ENCODE measurements at regions not wholly inside any gene's neighbourhood (a gene's known extent, or its start where the extent isn't known, plus 50 kb on each side); places are given as distances from the start of the nearest gene placed in this dataset.

DNA sequence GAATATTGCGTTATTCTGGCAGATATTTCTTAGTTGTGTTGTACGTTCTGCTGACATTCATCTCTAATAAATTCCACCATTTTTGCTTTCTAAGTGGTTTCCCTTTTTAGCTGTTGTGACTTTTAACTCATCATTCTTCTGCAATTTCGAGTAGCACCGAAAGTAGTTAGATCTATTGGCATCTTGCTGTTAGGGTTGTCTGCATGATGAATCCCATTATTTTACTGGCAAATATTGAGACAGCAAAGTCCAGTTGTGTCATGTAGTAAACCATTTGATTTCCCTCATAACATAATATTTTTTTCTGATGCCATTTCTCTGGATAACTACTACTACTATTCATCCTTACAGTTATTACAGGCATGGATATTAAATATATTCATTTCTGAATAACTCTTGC, 143.9 kb downstream of the SLITRK1 start:
- TF ChIP-seq, protein P1, sequence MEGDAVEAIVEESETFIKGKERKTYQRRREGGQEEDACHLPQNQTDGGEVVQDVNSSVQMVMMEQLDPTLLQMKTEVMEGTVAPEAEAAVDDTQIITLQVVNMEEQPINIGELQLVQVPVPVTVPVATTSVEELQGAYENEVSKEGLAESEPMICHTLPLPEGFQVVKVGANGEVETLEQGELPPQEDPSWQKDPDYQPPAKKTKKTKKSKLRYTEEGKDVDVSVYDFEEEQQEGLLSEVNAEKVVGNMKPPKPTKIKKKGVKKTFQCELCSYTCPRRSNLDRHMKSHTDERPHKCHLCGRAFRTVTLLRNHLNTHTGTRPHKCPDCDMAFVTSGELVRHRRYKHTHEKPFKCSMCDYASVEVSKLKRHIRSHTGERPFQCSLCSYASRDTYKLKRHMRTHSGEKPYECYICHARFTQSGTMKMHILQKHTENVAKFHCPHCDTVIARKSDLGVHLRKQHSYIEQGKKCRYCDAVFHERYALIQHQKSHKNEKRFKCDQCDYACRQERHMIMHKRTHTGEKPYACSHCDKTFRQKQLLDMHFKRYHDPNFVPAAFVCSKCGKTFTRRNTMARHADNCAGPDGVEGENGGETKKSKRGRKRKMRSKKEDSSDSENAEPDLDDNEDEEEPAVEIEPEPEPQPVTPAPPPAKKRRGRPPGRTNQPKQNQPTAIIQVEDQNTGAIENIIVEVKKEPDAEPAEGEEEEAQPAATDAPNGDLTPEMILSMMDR (IDR thresholded peaks at IDR 0.05; ENCODE audit: poor library complexity) = no peak
- TF ChIP-seq EZH2 (IDR thresholded peaks at IDR 0.05; ENCODE audit: borderline replicate concordance) (no peak), EZH2phosphoT487 (IDR thresholded peaks at IDR 0.05; ENCODE audit: low read depth, severe bottlenecking, unreplicated experiment) (no peak)

Data from hepatocyte (in vitro differentiated cells).